Psoas muscle (tissue), 7 donors: ENCODE measurements at regions not wholly inside any gene's neighbourhood (a gene's known extent, or its start where the extent isn't known, plus 50 kb on each side); places are given as distances from the start of the nearest gene placed in this dataset.

Source experiments
- ATAC-seq, 4 donors: fragments of 200-7000 bp; cut with Tn5 transposase; one replicate each; pipeline ENCODE4 v1.9.1; 2020; ENCODE audit warnings: moderate library complexity in 3 of 4, mild to moderate bottlenecking in 2 of 4
- DNase-seq, 2 donors: peaks; one replicate each; pipeline ENCODE4 v3.0.0-alpha.2; 2020
- H3K27ac ChIP-seq: fragments of 200-600 bp; one replicate; pipeline ENCODE4 v1.8.0; 2022
- H3K27me3 ChIP-seq, 3 donors: fragments of 200-600 bp in 1 of 3; one replicate each; pipeline versions ENCODE4 v1.6.1 to v1.8.0; 2013 to 2022; ENCODE audit warnings: low read length in 2 of 3, mild to moderate bottlenecking in 2 of 3, moderate library complexity in 1 of 3; ENCODE audit not compliant: insufficient read depth in 3 of 3
- H3K36me3 ChIP-seq, 2 donors: fragments of 200-600 bp in 1 of 2; one replicate each; pipeline versions ENCODE4 v1.6.1 to v1.8.0; 2013 to 2022; ENCODE audit warnings: low read depth in 1 of 2, mild to moderate bottlenecking in 1 of 2, moderate library complexity in 1 of 2; ENCODE audit not compliant: insufficient read depth in 1 of 2
- H3K4me1 ChIP-seq: fragments of 200-600 bp; one replicate; pipeline ENCODE4 v1.8.0; 2022
- H3K4me3 ChIP-seq: fragments of 200-600 bp; one replicate; pipeline ENCODE4 v1.8.0; 2022; ENCODE audit warnings: mild to moderate bottlenecking
- H3K9me3 ChIP-seq: fragments of 200-600 bp; one replicate; pipeline ENCODE4 v1.8.0; 2022
- CTCF ChIP-seq: fragments of 200-600 bp; IDR thresholded peaks from one replicate; pipeline ENCODE4 v1.8.0; 2022; ENCODE audit warnings: antibody characterized with exemption
- WGBS, 3 donors: extraction: QIAGEN DNeasy Blood & Tissue Kit; methylation state at CpG; one replicate each; pipeline versions ENCODE4 v1.1.6 to v1.1.7; 2013; 5-methylcytosine and 5-hydroxymethylcytosine counted together
- intact Hi-C, 2 donors: fragments of 100-400 bp; cut with DNase I; formaldehyde crosslinking; loops; one replicate each; pipeline versions ENCODE4 v1.11.0 to v1.14.2; 2022
- donor health status: healthy with polysubstance abuse.
- donor health status: DM: no; HTN: no; CAD: no; lungs with moderate emphysema.
- donor health status: Bipolar disorder and iron deficiency.
- donor health status: healthy.
- donor health status: DM: yes; HTN: yes; CAD: no.
- donor health status: DM: no; HTN: no; CAD: no.
- donor health status: DM: yes; HTN: yes; CAD: no.

- 59 to 75% (median 63%) methylated on average over 4 of the region's 4 CpGs for WGBS, 3 donors
- intact Hi-C loops: no loop called here
These were observed 81.7 kb upstream of the GATB start for GRCh38 chr4:151842430-151843079.

GRCh38 chr4:151841107-151841506 is 80.3 kb upstream of the GATB start:
- DNase-seq: no peak
- Histone ChIP-seq H3K4me1 (no peaks in the 10 kb centered on the region), H3K27ac (no peak overlapping the region), H3K36me3 (no peaks in the 10 kb centered on the region), H3K9me3 (no peaks in the 10 kb centered on the region), H3K4me3 (no peak overlapping the region), H3K27me3 (no peaks in the 10 kb centered on the region)
- WGBS, 3 donors: 73 to 75% (median 73%) methylated on average over 10 of the region's 10 CpGs
- no peak for ATAC-seq
- intact Hi-C loops: no loop called here
- TF ChIP-seq CTCF: no peak

More at GRCh38 chr4:151842430-151843079, 81.7 kb upstream of the GATB start:
- no peaks in the 10 kb centered on the region for H3K4me1 ChIP-seq
- no peaks in the 10 kb centered on the region for H3K36me3 ChIP-seq
- no peak for DNase-seq
- H3K27ac ChIP-seq: no peak overlapping the region
- TF ChIP-seq CTCF: no peak
- H3K9me3 ChIP-seq: no peaks in the 10 kb centered on the region
- no peak overlapping the region for H3K4me3 ChIP-seq
- no peaks in the 10 kb centered on the region for H3K27me3 ChIP-seq
- ATAC-seq: no peak

GRCh38 chr4:151835467-151835866 is 74.7 kb upstream of the GATB start:
- H3K9me3 ChIP-seq: no peaks in the 10 kb centered on the region
- intact Hi-C loops: no loop called here
- no peaks in the 10 kb centered on the region for H3K27me3 ChIP-seq
- WGBS, 3 donors: 82 to 85% (median 83%) methylated on average over 2 of the region's 2 CpGs
- no peak overlapping the region for H3K4me3 ChIP-seq
- DNase-seq (no peak), ATAC-seq (no peak)
- no peak for TF ChIP-seq CTCF
- no peak overlapping the region for H3K27ac ChIP-seq
- no peaks in the 10 kb centered on the region for H3K4me1 ChIP-seq
- no peaks in the 10 kb centered on the region for H3K36me3 ChIP-seq

- Histone ChIP-seq H3K27ac (no peak overlapping the region), H3K4me1 (no peaks in the 10 kb centered on the region), H3K9me3 (no peaks in the 10 kb centered on the region), H3K27me3 (no peaks in the 10 kb centered on the region), H3K36me3 (no peaks in the 10 kb centered on the region), H3K4me3 (no peak overlapping the region)
- DNase-seq (no peak), ATAC-seq (no peak)
- TF ChIP-seq CTCF: no peak
- intact Hi-C loops: no loop called here
These were observed 72.4 kb upstream of the GATB start for GRCh38 chr4:151833174-151833573.

GRCh38 chr4:151831526-151831925 is 70.7 kb upstream of the GATB start:
- Histone ChIP-seq H3K27me3 (no peaks in the 10 kb centered on the region), H3K9me3 (no peaks in the 10 kb centered on the region), H3K4me3 (no peak overlapping the region), H3K36me3 (no peaks in the 10 kb centered on the region), H3K4me1 (no peaks in the 10 kb centered on the region), H3K27ac (no peak overlapping the region)
- 62 to 73% (median 64%) methylated on average over 1 of the region's 1 CpG for WGBS, 3 donors
- DNase-seq (no peak), ATAC-seq (no peak)
- TF ChIP-seq CTCF: no peak
- intact Hi-C loops: no loop called here
